ENCODE measurements at regions not wholly inside any gene's neighbourhood (a gene's known extent, or its start where the extent isn't known, plus 50 kb on each side); places are given as distances from the start of the nearest gene placed in this dataset.

DNA sequence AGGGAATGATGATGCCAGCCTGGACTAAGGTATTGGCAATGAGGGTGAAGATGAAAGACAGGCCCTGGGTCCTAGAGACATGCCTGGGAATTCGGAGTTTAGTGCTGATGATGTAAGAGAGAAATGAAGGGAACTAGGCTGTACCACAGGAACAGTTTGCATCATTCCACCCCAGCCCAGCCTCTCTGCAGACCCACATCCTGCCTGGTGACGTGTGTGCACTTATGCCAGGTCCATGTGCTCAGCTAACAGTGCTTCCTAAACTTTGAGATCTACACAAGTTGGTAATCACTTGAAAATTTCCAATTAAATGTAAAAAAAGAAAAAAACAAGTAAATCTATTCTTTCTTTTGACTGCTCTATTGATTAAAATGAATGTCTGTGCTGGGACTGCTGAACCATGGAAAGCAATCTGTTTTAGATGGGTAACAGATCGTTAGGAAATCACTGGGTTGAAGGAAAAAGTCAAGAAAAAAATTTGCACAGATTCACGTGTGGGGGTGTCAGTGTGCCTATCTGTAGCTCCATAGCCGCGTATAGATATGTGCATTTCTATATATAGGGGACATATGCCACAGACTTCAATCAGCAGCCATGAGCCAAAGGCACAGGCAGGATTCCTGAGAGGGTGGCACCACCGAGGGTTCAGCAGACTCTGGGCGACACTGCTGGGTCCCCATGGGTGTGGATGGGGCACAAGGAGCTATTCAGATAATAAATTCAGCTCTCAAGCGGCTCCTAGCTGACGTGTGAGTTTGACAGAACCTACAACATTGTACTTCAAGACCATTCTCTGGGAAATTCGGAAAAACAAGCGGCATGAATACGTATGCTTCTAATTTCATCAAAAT is 131.1 kb upstream of the OPCML start:
- peaks cover 24% of the 10 kb centered on the region for H3K9me3 ChIP-seq (ENCODE audit: control insufficient read depth, insufficient read depth, low read length)
- no peak overlapping the region for H4K5ac ChIP-seq (ENCODE audit: low read depth, low read length)
- no peak overlapping the region for H3K9ac ChIP-seq (ENCODE audit: low read depth, low read length)
- dilution Hi-C loops (cut with HindIII; ENCODE audit: low sequenced_read_pairs, unreplicated experiment) = no loop called here
- ATAC-seq (ENCODE audit: low read depth) = no peak
- H4K8ac ChIP-seq (ENCODE audit: low read depth in 2 of 2, low read length in 2 of 2) = no peak overlapping the region
- H3K4me2 ChIP-seq (ENCODE audit: low read depth, low read length) = no peak overlapping the region
- no peak overlapping the region for H3K27ac ChIP-seq (ENCODE audit: insufficient read depth, low read length)
- H3K23ac ChIP-seq (ENCODE audit: low read depth, low read length) = no peak overlapping the region
- no peak overlapping the region for H2BK15ac ChIP-seq (ENCODE audit: low read depth, low read length)
- H3K4me1 ChIP-seq (ENCODE audit: control insufficient read depth, insufficient read depth, low read length) = no peaks in the 10 kb centered on the region
- no peak overlapping the region for H3K56ac ChIP-seq (ENCODE audit: extremely low read depth, insufficient read depth, low read length)
- H3K14ac ChIP-seq (replicated peaks; ENCODE audit: low read depth, low read length) = no peak overlapping the region
- no peaks in the 10 kb centered on the region for H3K9me1 ChIP-seq (ENCODE audit: insufficient read depth, low read length)
- no peak for DNase-seq
- no peaks in the 10 kb centered on the region for H4K20me1 ChIP-seq (ENCODE audit: insufficient read depth, low read length)
- H2BK5ac ChIP-seq (ENCODE audit: low read depth, low read length, poor library complexity, severe bottlenecking) = no peak overlapping the region
- WGBS, 2 experiments (ENCODE audit: extremely low coverage in 2 of 2, insufficient read length in 1 of 2) = 100% methylated on average over 2 of the region's 13 CpGs; no CpG with 5 or more reads in 1 of the 2 experiments
- H3K4ac ChIP-seq (ENCODE audit: low read depth, low read length) = no peak overlapping the region
- no peak overlapping the region for H3K4me3 ChIP-seq (ENCODE audit: insufficient read depth, low read depth, low read length)
- no peak overlapping the region for H4K91ac ChIP-seq (ENCODE audit: insufficient read depth, low read depth, low read length)
- H2AFZ ChIP-seq (replicated peaks; ENCODE audit: low read length, poor library complexity) = no peak overlapping the region
- ChIA-PET POLR2A (ENCODE audit: unreplicated experiment) (no interaction called here), CTCF (no interaction called here)
- no peak overlapping the region for H2AK9ac ChIP-seq (replicated peaks; ENCODE audit: low read depth, low read length, poor library complexity)
- in situ Hi-C loops (cut with MboI; ENCODE audit: low sequenced_read_pairs) = no loop called here
- no peaks in the 10 kb centered on the region for H3K79me1 ChIP-seq (ENCODE audit: low read depth in 1 of 2, low read length in 2 of 2)
- H2BK20ac ChIP-seq (ENCODE audit: low read depth, low read length) = no peak overlapping the region
- H3K36me3 ChIP-seq (ENCODE audit: control insufficient read depth, insufficient read depth, low read length) = no peaks in the 10 kb centered on the region
- no peak for TF ChIP-seq RFX5 (IDR thresholded peaks at IDR 0.05; ENCODE audit: low read depth, low read length)
- no peak for TF ChIP-seq MXI1 (IDR thresholded peaks at IDR 0.05; ENCODE audit: borderline replicate concordance, low read depth, low read length)
- TF ChIP-seq CTCF (conservative IDR thresholded peaks at IDR 0.05; ENCODE audit: low read depth, low read length) = no peak
- TF ChIP-seq CHD1 (IDR thresholded peaks at IDR 0.05; ENCODE audit: low read depth, low read length) = no peak
- no peak overlapping the region for H2AK5ac ChIP-seq (ENCODE audit: low read depth, low read length)
- intact Hi-C loops (cut with micrococcal nuclease) = no loop called here
- H2BK120ac ChIP-seq (ENCODE audit: low read depth, low read length) = no peak overlapping the region
- no peaks in the 10 kb centered on the region for H3K27me3 ChIP-seq (ENCODE audit: control insufficient read depth, insufficient read depth, low read length)
- no TSS peak for BruUV-seq (replicated peaks)
- H3K18ac ChIP-seq (ENCODE audit: low read depth, low read length) = no peak overlapping the region
